NB4 (cell line): ENCODE measurements at regions not wholly inside any gene's neighbourhood (a gene's known extent, or its start where the extent isn't known, plus 50 kb on each side); places are given as distances from the start of the nearest gene placed in this dataset.

ENCODE experiments used
- CTCF ChIP-seq: IDR thresholded peaks from one replicate; pipeline ENCODE4 v1.5.1; 2012; ENCODE audit warnings: low read depth, low read length
- MYC ChIP-seq: IDR thresholded peaks from 2 replicates; pipeline ENCODE4 v1.6.1; 2011; ENCODE audit warnings: low read depth, low read length
- POLR2A ChIP-seq: IDR thresholded peaks from 2 replicates; pipeline ENCODE4 v1.6.1; 2011; ENCODE audit warnings: mild to moderate bottlenecking; ENCODE audit not compliant: insufficient read length; ENCODE audit errors: extremely low read depth

GRCh38 chr6:150537491-150537890, 62.2 kb upstream of the PLEKHG1 start:
- TF ChIP-seq POLR2A (no peak), CTCF (no peak), MYC (no peak)
